CD14-positive monocyte (primary cell): ENCODE measurements at regions not wholly inside any gene's neighbourhood (a gene's known extent, or its start where the extent isn't known, plus 50 kb on each side); places are given as distances from the start of the nearest gene placed in this dataset.
"Not testable (repeated sequence)": the region's sequence is repeated elsewhere in the genome, so short reads cannot be mapped to it uniquely, and the experiment has no call there.

Experiments used
- DNase-seq, 3 donors: peaks; one replicate each; pipeline ENCODE4 v3.0.0-alpha.2; 2011 to 2022
- H2AFZ ChIP-seq: 2 replicates; pipeline ENCODE4 v1.6.0; 2012; ENCODE audit warnings: mild to moderate bottlenecking, low read depth, low read length, inconsistent platforms; ENCODE audit not compliant: insufficient read depth, poor library complexity, severe bottlenecking
- H3K27ac ChIP-seq, 2 donors: 1 replicate in 1 of 2; 2 replicates in 1 of 2; pipeline ENCODE4 v1.5.1; 2012 to 2013; ENCODE audit warnings: low read length in 2 of 2, control low read depth in 1 of 2, inconsistent platforms in 1 of 2, low read depth in 1 of 2, mild to moderate bottlenecking in 1 of 2
- H3K27me3 ChIP-seq, 2 donors: one replicate each; pipeline versions ENCODE4 v1.6.0 to v1.6.1; 2011 to 2013; ENCODE audit warnings: low read length in 2 of 2; ENCODE audit not compliant: control insufficient read depth in 2 of 2, insufficient read depth in 2 of 2
- H3K36me3 ChIP-seq, 2 donors: replicated peaks in 1 of 2; 1 replicate in 1 of 2; 2 replicates in 1 of 2; pipeline versions ENCODE4 v1.5.1 to v1.6.1; 2012 to 2013; ENCODE audit warnings: low read length in 2 of 2, control low read depth in 1 of 2, inconsistent platforms in 1 of 2, mild to moderate bottlenecking in 1 of 2; ENCODE audit not compliant: insufficient read depth in 2 of 2, control insufficient read depth in 1 of 2
- H3K4me1 ChIP-seq, 2 donors: 1 replicate in 1 of 2; 2 replicates in 1 of 2; pipeline versions ENCODE4 v1.5.1 to v1.6.1; 2012 to 2013; ENCODE audit warnings: low read length in 2 of 2, control low read depth in 1 of 2, inconsistent platforms in 1 of 2, mild to moderate bottlenecking in 1 of 2, moderate library complexity in 1 of 2; ENCODE audit not compliant: insufficient read depth in 2 of 2, control insufficient read depth in 1 of 2
- H3K4me2 ChIP-seq: replicated peaks from 2 replicates; pipeline ENCODE3; 2012; ENCODE audit warnings: low read length, moderate library complexity, mild to moderate bottlenecking; ENCODE audit not compliant: poor library complexity, severe bottlenecking; ENCODE audit errors: extremely low read depth
- H3K4me3 ChIP-seq, 3 experiments: fragments of 200-600 bp in 1 of 3; sonication (generic) in 1 of 3; replicated peaks in 1 of 3; 1 replicate in 2 of 3; 2 replicates in 1 of 3; pipeline ENCODE4 v1.5.1; 2011 to 2013; ENCODE audit warnings: low read length in 3 of 3, mild to moderate bottlenecking in 3 of 3, control low read depth in 2 of 3, low read depth in 2 of 3, inconsistent platforms in 1 of 3, moderate library complexity in 1 of 3
- H3K79me2 ChIP-seq: 2 replicates; pipeline ENCODE4 v1.6.0; 2012; ENCODE audit warnings: mild to moderate bottlenecking, control low read depth, inconsistent platforms, low read length, moderate library complexity; ENCODE audit not compliant: insufficient read depth
- H3K9ac ChIP-seq: 2 replicates; pipeline ENCODE4 v1.6.0; 2017; ENCODE audit warnings: low read length, mild to moderate bottlenecking; ENCODE audit not compliant: insufficient read depth, poor library complexity, severe bottlenecking
- H3K9me3 ChIP-seq, 2 donors: replicated peaks in 1 of 2; 1 replicate in 1 of 2; 2 replicates in 1 of 2; pipeline versions ENCODE4 v1.5.1 to v1.6.1; 2012 to 2013; ENCODE audit warnings: low read length in 2 of 2, control low read depth in 1 of 2; ENCODE audit not compliant: control insufficient read depth in 1 of 2, insufficient read depth in 1 of 2
- H4K20me1 ChIP-seq: 2 replicates; pipeline ENCODE4 v1.6.0; 2012; ENCODE audit warnings: mild to moderate bottlenecking, low read length, control low read depth, moderate library complexity; ENCODE audit not compliant: insufficient read depth
- H3K27ac Mint-ChIP-seq, 7 donors: one replicate each; pipeline ENCODE4 v1.8.0; 2020; ENCODE audit warnings: mild to moderate bottlenecking in 7 of 7, mixed read lengths in 7 of 7, moderate library complexity in 6 of 7, inconsistent platforms in 2 of 7
- H3K27me3 Mint-ChIP-seq, 3 donors: one replicate each; pipeline ENCODE4 v1.8.0; 2021 to 2022; ENCODE audit warnings: low read depth in 3 of 3, mild to moderate bottlenecking in 3 of 3, mixed read lengths in 3 of 3, moderate library complexity in 3 of 3, inconsistent platforms in 1 of 3
- H3K36me3 Mint-ChIP-seq, 2 donors: one replicate each; pipeline ENCODE4 v1.8.0; 2020; ENCODE audit warnings: mixed read lengths in 2 of 2, inconsistent platforms in 1 of 2, mild to moderate bottlenecking in 1 of 2
- H3K4me1 Mint-ChIP-seq: one replicate; pipeline ENCODE4 v1.8.0; 2020; ENCODE audit warnings: mild to moderate bottlenecking, mixed read lengths
- H3K4me3 Mint-ChIP-seq, 2 donors: one replicate each; pipeline ENCODE4 v1.8.0; 2020; ENCODE audit warnings: mild to moderate bottlenecking in 2 of 2, mixed read lengths in 2 of 2, moderate library complexity in 1 of 2
- H3K9me3 Mint-ChIP-seq, 7 donors: one replicate each; pipeline ENCODE4 v1.8.0; 2020 to 2022; ENCODE audit warnings: mixed read lengths in 7 of 7, mild to moderate bottlenecking in 6 of 7, moderate library complexity in 6 of 7, inconsistent platforms in 2 of 7
- WGBS: methylation state at CpG from one replicate; pipeline ENCODE4 v1.1.5; 2013; ENCODE audit warnings: missing lambda C conversion rate; ENCODE audit not compliant: insufficient coverage; 5-methylcytosine and 5-hydroxymethylcytosine counted together
- intact Hi-C, 2 donors: fragments of 100-400 bp; cut with micrococcal nuclease; formaldehyde crosslinking; loops; one replicate each; pipeline versions ENCODE4 v1.15.0 to v1.15.1; 2023
- TF ChIP-seq, protein P1 (sequence below): fragments of 200-600 bp; IDR thresholded peaks from one replicate; pipeline ENCODE4 v1.8.0; 2022; ENCODE audit warnings: antibody characterized with exemption, mild to moderate bottlenecking

DNA sequence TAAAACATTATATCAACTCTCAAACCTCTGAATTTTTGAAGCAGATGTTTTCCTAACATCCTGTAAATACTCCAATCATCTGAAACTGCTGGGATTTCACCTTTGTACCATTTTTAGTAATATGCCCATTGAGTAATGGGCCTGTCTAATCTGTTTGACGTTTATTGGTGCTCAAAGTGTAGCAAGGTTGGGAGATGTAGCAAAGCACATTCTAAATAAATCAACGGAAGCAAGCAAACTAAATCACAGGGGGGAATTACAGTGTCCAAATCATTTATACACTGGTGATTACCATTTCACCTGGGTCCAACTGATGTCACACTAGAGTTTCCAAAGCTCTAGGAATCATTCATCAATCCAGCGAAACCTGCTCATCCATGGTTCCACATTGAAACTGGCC, 518.7 kb upstream of the TBL1XR1 start:
- intact Hi-C loops: no loop called here
- no peak overlapping the region for H3K9ac ChIP-seq
- no peaks in the 10 kb centered on the region for H3K36me3 Mint-ChIP-seq
- no peak overlapping the region for H3K4me3 Mint-ChIP-seq
- DNase-seq: no peak
- no peak overlapping the region for H2AFZ ChIP-seq
- H3K9me3 ChIP-seq: no peaks in the 10 kb centered on the region
- no peaks in the 10 kb centered on the region for H4K20me1 ChIP-seq
- no peak overlapping the region for H3K27ac Mint-ChIP-seq
- H3K4me1 Mint-ChIP-seq: peaks cover 29% of the 10 kb centered on the region
- H3K27ac ChIP-seq: no peak overlapping the region
- no peak overlapping the region for H3K4me3 ChIP-seq
- H3K79me2 ChIP-seq: no peaks in the 10 kb centered on the region
- H3K4me1 ChIP-seq: peaks cover 20 to 28% of the 10 kb centered on the region in 2 donors
- H3K36me3 ChIP-seq: no peaks in the 10 kb centered on the region
- peaks cover 0 to 3% (median 0%) of the 10 kb centered on the region in 7 donors for H3K9me3 Mint-ChIP-seq
- no peak overlapping the region for H3K4me2 ChIP-seq
- H3K27me3 ChIP-seq: no peaks in the 10 kb centered on the region
- WGBS: 100% methylated on average over 1 of the region's 3 CpGs
- H3K27me3 Mint-ChIP-seq: no peaks in the 10 kb centered on the region
- TF ChIP-seq, protein P1, sequence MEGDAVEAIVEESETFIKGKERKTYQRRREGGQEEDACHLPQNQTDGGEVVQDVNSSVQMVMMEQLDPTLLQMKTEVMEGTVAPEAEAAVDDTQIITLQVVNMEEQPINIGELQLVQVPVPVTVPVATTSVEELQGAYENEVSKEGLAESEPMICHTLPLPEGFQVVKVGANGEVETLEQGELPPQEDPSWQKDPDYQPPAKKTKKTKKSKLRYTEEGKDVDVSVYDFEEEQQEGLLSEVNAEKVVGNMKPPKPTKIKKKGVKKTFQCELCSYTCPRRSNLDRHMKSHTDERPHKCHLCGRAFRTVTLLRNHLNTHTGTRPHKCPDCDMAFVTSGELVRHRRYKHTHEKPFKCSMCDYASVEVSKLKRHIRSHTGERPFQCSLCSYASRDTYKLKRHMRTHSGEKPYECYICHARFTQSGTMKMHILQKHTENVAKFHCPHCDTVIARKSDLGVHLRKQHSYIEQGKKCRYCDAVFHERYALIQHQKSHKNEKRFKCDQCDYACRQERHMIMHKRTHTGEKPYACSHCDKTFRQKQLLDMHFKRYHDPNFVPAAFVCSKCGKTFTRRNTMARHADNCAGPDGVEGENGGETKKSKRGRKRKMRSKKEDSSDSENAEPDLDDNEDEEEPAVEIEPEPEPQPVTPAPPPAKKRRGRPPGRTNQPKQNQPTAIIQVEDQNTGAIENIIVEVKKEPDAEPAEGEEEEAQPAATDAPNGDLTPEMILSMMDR: no peak

DNA sequence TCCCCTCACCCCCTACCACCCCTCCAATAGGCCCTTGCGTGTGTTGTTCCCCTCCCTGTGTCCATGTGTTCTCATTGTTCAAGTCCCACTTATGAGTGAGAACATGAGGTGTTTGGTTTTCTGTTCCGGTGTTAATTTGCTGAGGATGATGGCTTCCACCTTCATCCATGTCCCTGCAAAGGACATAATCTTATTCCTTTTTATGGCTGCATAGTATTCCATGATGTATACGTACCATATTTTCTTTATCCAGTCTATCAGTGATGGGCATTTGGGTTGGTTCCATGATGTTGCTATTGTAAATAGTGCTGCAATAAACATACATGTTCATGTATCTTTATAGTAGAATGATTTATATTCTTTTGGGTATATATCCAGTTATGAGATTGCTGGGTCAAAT, 523.6 kb upstream of the TBL1XR1 start:
- H3K4me3 Mint-ChIP-seq, H3K27ac ChIP-seq, H3K27me3 Mint-ChIP-seq, H3K9ac ChIP-seq, H3K4me3 ChIP-seq, H3K27me3 ChIP-seq, H3K79me2 ChIP-seq, DNase-seq, H3K9me3 ChIP-seq, H3K27ac Mint-ChIP-seq, H2AFZ ChIP-seq, H3K9me3 Mint-ChIP-seq, intact Hi-C loops, H3K4me2 ChIP-seq, H3K36me3 Mint-ChIP-seq, H4K20me1 ChIP-seq, H3K36me3 ChIP-seq: not testable (repeated sequence)
- H3K4me1 ChIP-seq: peaks cover 24 to 38% of the 10 kb centered on the region in 2 donors
- no CpG with 5 or more reads among the region's 3 CpGs for WGBS
- H3K4me1 Mint-ChIP-seq: peaks cover 38% of the 10 kb centered on the region
